AG09319 (cell line): ENCODE measurements at regions not wholly inside any gene's neighbourhood (a gene's known extent, or its start where the extent isn't known, plus 50 kb on each side); places are given as distances from the start of the nearest gene placed in this dataset.

ENCODE experiments used
- DNase-seq: peaks from one replicate; pipeline ENCODE4 v3.0.0-alpha.2; 2010; ENCODE audit warnings: low read depth; ENCODE audit errors: extremely low read depth
- TF ChIP-seq, protein P1 (sequence below): IDR thresholded peaks from 2 replicates; pipeline ENCODE4 v1.5.1; 2011; ENCODE audit warnings: low read depth, mild to moderate bottlenecking, inconsistent platforms, low read length, moderate library complexity

DNA sequence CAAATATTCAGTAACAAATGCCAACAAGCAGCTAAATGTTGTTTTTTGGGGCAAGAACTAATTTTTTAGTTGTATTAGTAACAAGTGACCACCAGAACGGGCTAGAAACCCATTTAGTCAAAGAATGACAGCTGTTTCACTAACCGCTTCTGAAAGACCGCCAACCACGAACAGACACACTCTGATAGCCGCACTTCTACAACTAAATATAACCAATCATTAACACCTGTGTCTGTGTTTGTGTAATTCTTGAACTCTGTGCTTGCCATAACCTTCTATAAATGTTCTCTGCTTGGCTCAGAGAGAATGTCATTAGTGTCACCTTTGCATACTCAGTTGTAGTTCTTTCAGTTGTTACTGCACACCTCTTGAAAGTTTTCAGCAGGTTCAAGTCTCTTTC lies 526.3 kb upstream of the LRRTM1 start:
- TF ChIP-seq, protein P1, sequence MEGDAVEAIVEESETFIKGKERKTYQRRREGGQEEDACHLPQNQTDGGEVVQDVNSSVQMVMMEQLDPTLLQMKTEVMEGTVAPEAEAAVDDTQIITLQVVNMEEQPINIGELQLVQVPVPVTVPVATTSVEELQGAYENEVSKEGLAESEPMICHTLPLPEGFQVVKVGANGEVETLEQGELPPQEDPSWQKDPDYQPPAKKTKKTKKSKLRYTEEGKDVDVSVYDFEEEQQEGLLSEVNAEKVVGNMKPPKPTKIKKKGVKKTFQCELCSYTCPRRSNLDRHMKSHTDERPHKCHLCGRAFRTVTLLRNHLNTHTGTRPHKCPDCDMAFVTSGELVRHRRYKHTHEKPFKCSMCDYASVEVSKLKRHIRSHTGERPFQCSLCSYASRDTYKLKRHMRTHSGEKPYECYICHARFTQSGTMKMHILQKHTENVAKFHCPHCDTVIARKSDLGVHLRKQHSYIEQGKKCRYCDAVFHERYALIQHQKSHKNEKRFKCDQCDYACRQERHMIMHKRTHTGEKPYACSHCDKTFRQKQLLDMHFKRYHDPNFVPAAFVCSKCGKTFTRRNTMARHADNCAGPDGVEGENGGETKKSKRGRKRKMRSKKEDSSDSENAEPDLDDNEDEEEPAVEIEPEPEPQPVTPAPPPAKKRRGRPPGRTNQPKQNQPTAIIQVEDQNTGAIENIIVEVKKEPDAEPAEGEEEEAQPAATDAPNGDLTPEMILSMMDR = no peak

DNA sequence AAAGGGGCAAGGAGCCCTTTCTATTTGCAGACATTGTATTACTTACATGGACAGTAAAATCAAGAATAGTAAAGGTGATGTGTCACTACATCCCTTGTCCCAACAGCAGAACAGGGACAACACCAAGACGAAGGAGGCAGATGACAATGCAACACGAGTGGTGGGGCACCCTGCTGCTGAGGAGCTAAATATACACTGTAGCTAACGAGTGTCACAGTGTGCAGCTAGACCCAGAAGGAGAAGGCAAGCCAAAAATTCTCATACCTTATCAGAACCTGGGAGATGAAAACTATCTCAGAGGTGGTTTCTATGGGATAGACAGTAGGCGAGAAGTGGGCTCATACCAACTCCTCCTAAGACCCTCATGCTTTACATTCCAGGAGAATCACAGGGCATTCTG lies 518.4 kb upstream of the LRRTM1 start:
- TF ChIP-seq, protein P1 = no peak
- no peak for DNase-seq

More for the DNA sequence above, 526.3 kb upstream of the LRRTM1 start:
- DNase-seq = no peak

DNA sequence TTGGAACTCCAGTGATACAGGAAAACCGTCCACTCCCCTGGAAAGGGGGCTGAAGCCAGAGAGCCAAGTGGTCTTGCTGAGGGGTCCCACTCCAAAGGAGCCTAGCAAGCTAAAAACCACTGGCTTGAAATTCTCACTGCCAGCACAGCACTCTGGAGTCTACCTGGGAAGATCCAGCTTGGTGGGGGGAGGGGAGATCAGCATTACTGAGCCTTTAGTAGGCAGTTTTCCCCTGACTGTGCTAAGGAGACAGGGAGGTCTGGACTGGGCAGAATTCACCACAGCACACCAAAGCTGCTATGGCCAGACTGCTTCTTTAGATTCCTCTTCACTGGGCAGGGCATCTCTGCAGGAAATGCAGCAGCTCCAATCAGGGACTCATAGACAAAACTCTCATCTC lies 510.7 kb upstream of the LRRTM1 start:
- no peak for DNase-seq
- TF ChIP-seq, protein P1 = no peak

DNA sequence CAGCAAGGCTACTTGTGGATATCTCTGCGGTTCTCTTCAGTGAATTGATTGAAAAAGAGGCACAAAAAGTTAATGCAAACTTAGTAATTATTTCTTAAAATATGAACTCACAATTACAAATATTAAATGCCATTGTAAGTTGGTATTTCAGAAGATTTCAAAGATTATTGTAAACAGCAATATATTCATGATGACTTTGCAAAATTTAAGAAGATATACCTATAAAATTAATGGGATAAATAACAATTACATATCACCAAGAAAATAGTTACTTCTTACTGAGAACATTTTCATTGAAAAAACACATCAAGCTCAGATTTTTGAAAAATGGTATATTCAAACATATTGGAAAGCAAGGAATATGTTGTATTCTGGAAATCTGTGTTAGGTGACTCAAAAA lies 482.0 kb upstream of the LRRTM1 start:
- no peak for DNase-seq
- TF ChIP-seq, protein P1 = no peak

DNA sequence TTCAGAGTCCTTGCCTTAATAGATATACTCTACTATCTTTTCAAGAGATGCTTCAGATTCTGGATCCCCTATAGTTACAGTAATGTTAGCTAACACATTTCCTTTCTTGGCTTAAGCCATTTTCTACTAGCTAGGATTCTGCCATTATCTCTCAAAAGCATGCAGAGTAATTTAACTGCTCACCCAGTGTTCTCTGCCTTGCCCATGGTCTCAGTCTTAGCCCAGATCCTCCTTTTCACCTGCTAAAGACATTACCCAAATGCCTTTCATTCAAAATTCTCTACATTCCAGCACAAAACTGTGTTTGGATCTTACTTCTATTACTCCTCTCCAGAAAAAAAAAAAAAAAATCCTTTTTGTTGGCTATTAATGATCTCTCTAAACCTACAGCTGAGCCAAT lies 474.2 kb upstream of the LRRTM1 start:
- TF ChIP-seq, protein P1 = no peak
- DNase-seq = no peak

DNA sequence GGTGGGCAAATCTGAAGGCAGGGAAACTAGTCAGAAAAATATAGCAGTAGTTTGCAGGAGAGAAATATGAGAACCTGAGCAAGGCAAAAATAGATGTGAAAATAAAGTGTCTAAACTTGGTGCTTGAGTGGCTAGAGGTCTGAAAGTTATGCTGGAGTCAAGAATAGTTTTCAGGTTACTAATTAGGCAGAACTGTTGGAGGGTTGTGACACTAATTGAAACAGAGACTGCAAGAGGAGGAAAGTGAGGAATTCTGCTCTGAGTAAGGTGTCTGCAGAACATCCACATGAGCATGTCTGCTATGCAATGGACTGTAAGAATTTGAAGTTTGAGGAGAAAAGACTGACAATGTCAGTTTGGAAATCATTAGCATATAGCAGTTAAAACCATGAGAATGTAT lies 444.0 kb upstream of the LRRTM1 start:
- TF ChIP-seq, protein P1 = no peak
- no peak for DNase-seq

DNA sequence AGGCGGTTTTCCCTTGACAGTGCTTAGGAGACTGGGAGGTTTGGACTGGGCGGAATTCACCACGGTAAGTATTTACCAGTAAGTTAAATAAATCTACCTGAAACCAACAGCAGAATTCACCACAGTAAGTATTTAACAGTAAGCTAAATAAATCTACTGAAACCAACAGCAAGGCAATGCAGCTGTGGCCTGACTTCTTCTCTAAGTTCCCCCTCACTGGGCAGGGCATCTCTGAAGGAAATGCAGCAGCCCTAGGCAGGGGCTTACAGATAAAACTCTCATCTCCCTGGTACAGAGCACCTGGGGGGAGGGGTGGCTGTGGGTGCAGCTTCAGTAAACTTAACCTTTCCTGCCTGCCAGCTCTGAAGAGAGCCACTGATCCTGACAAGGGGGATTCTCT lies 432.5 kb upstream of the LRRTM1 start:
- no peak for DNase-seq
- TF ChIP-seq, protein P1 = no peak
